HCT116 (cell line): ENCODE measurements at regions not wholly inside any gene's neighbourhood (a gene's known extent, or its start where the extent isn't known, plus 50 kb on each side); places are given as distances from the start of the nearest gene placed in this dataset.

Experiments used
- ATAC-seq: fragments of 200-7000 bp; cut with Tn5 transposase; 2 replicates; pipeline ENCODE4 v1.9.1; 2020; ENCODE audit warnings: mild to moderate bottlenecking, moderate library complexity
- BruUV-seq: library from RNA; stranded (reverse); fragments of 400-500 nt; replicated peaks from 2 replicates; lab custom pipeline; 2021; lab: Mats Ljungman, UMichigan
- CTCF ChIA-PET: fragments of 300-600 bp; sonication (Branson Sonifier 250); formaldehyde crosslinking; loops from one replicate; lab custom pipeline; 2021; ENCODE audit warnings: antibody characterized with exemption; lab: Charles Lee
- POLR2A ChIA-PET: fragments of 300-600, 350-600 bp; sonication (Branson Sonifier 250); formaldehyde crosslinking; loops from one replicate; lab custom pipeline; 2021; ENCODE audit warnings: antibody characterized with exemption; lab: Charles Lee
- RAD21 ChIA-PET, 2 experiments: fragments of 300-600 bp; sonication (Branson Sonifier 250); formaldehyde crosslinking; loops; one replicate each; lab custom pipeline; 2023; ENCODE audit warnings: low total read pairs in 2 of 2; ENCODE audit not compliant: uncharacterized antibody in 2 of 2, unreplicated experiment in 2 of 2, low non-redundant PET in 1 of 2; lab: Charles Lee
- DNase-seq: peaks from one replicate; pipeline ENCODE4 v3.0.0-alpha.2; 2010; ENCODE audit warnings: low read depth, low spot score
- H2AFZ ChIP-seq: fragments of 200-600 bp; shearing (Covaris generic), sonication (generic); 2 replicates; pipeline ENCODE4 v1.6.1; 2017; ENCODE audit warnings: low read depth, mixed run types, mixed read lengths, antibody characterized with exemption, low read length; ENCODE audit not compliant: poor library complexity, severe bottlenecking
- H3K27ac ChIP-seq: 2 replicates; pipeline ENCODE4 v1.5.1; 2012; ENCODE audit warnings: low read depth, low read length
- H3K27me3 ChIP-seq: fragments of 200-600 bp; sonication (generic); 2 replicates; pipeline ENCODE4 v1.6.1; 2016; ENCODE audit warnings: mixed run types, low read length, mixed read lengths; ENCODE audit not compliant: insufficient read depth
- H3K36me3 ChIP-seq, 2 experiments: fragments of 200-500 bp in 1 of 2; fragments of 200-600 bp in 1 of 2; sonication (Bioruptor generic) in 1 of 2; sonication (generic) in 1 of 2; 2 replicates each; pipeline versions ENCODE4 v1.5.1 to v1.6.1; 2014 to 2016; ENCODE audit warnings: low read length in 2 of 2, inconsistent platforms in 1 of 2, mixed read lengths in 1 of 2, mixed run types in 1 of 2; ENCODE audit not compliant: insufficient read depth in 2 of 2, control insufficient read depth in 1 of 2
- H3K4me1 ChIP-seq, 2 experiments: fragments of 200-600 bp in 1 of 2; sonication (generic) in 1 of 2; 2 replicates each; pipeline versions ENCODE4 v1.5.1 to v1.6.1; 2012 to 2017; ENCODE audit warnings: low read length in 2 of 2, inconsistent platforms in 1 of 2, mild to moderate bottlenecking in 1 of 2, mixed read lengths in 1 of 2, mixed run types in 1 of 2, moderate library complexity in 1 of 2; ENCODE audit not compliant: insufficient read depth in 2 of 2, control insufficient read depth in 1 of 2
- H3K4me2 ChIP-seq: fragments of 200-600 bp; sonication (generic); 2 replicates; pipeline ENCODE4 v1.6.1; 2017; ENCODE audit warnings: mixed run types, low read length, mixed read lengths
- H3K4me3 ChIP-seq, 2 experiments: fragments of 200-600 bp in 1 of 2; sonication (generic) in 1 of 2; replicated peaks in 1 of 2; 2 replicates each; pipeline ENCODE4 v1.5.1; 2011 to 2016; ENCODE audit warnings: low read length in 2 of 2, control low read depth in 1 of 2, low read depth in 1 of 2, mild to moderate bottlenecking in 1 of 2, mixed read lengths in 1 of 2, mixed run types in 1 of 2
- H3K79me2 ChIP-seq: fragments of 200-600 bp; sonication (generic); 2 replicates; pipeline ENCODE4 v1.6.1; 2017; ENCODE audit warnings: mild to moderate bottlenecking, mixed run types, low read length, moderate library complexity, mixed read lengths; ENCODE audit not compliant: insufficient read depth
- H3K9ac ChIP-seq: fragments of 200-600 bp; sonication (generic); 2 replicates; pipeline ENCODE4 v1.6.1; 2016; ENCODE audit warnings: low read length, mixed read lengths
- H3K9me2 ChIP-seq: fragments of 200-600 bp; sonication (generic), shearing (Covaris generic); 2 replicates; pipeline ENCODE4 v1.6.1; 2017; ENCODE audit warnings: mixed run types, mild to moderate bottlenecking, moderate library complexity; ENCODE audit not compliant: insufficient read depth
- H3K9me3 ChIP-seq, 2 experiments: fragments of 200-500 bp in 1 of 2; fragments of 200-600 bp in 1 of 2; sonication (Bioruptor generic) in 1 of 2; sonication (generic) in 1 of 2; 2 replicates each; pipeline ENCODE4 v1.6.1; 2014 to 2017; ENCODE audit warnings: low read length in 2 of 2, mixed read lengths in 2 of 2, inconsistent platforms in 1 of 2, low read depth in 1 of 2, mild to moderate bottlenecking in 1 of 2, mixed run types in 1 of 2, moderate library complexity in 1 of 2; ENCODE audit not compliant: control insufficient read depth in 1 of 2, insufficient read depth in 1 of 2
- H4K20me1 ChIP-seq: fragments of 200-600 bp; sonication (generic), shearing (Covaris generic); 2 replicates; pipeline ENCODE4 v1.6.1; 2017; ENCODE audit warnings: mixed run types, mild to moderate bottlenecking, moderate library complexity; ENCODE audit not compliant: insufficient read depth
- CBX3 ChIP-seq: IDR thresholded peaks from 2 replicates; pipeline ENCODE4 v1.6.1; 2012; ENCODE audit warnings: low read depth
- CEBPB ChIP-seq: IDR thresholded peaks from 2 replicates; pipeline ENCODE4 v1.6.1; 2012; ENCODE audit warnings: low read depth
- EGR1 ChIP-seq: IDR thresholded peaks from 2 replicates; pipeline ENCODE4 v1.6.1; 2012; ENCODE audit warnings: low read depth
- ELF1 ChIP-seq: IDR thresholded peaks from 2 replicates; pipeline ENCODE4 v1.6.1; 2012; ENCODE audit warnings: low read depth, borderline replicate concordance
- EZH2 ChIP-seq: fragments of 200-600 bp; sonication (generic); IDR thresholded peaks from 2 replicates; pipeline ENCODE4 v1.6.1; 2017; ENCODE audit warnings: antibody characterized with exemption, mixed run types
- EZH2phosphoT487 ChIP-seq: fragments of 200-600 bp; IDR thresholded peaks from 2 replicates; pipeline ENCODE4 v1.6.1; 2018; ENCODE audit warnings: antibody characterized with exemption, borderline replicate concordance
- FOSL1 ChIP-seq: IDR thresholded peaks from 2 replicates; pipeline ENCODE4 v1.6.1; 2012; ENCODE audit warnings: low read depth
- JUND ChIP-seq: IDR thresholded peaks from 2 replicates; pipeline ENCODE4 v1.6.1; 2012
- MAX ChIP-seq: IDR thresholded peaks from 2 replicates; pipeline ENCODE4 v1.6.1; 2012
- POLR2A ChIP-seq: IDR thresholded peaks from 2 replicates; pipeline ENCODE4 v1.7.0; 2011; ENCODE audit warnings: borderline replicate concordance; ENCODE audit not compliant: insufficient read depth, insufficient read length; ENCODE audit errors: extremely low read depth
- POLR2AphosphoS5 ChIP-seq: IDR thresholded peaks from 2 replicates; pipeline ENCODE4 v1.6.1; 2011; ENCODE audit warnings: mild to moderate bottlenecking, low read depth, low read length, moderate library complexity
- SIN3A ChIP-seq: IDR thresholded peaks from 2 replicates; pipeline ENCODE4 v1.6.1; 2012; ENCODE audit warnings: low read depth
- SP1 ChIP-seq: IDR thresholded peaks from 2 replicates; pipeline ENCODE4 v1.6.1; 2012; ENCODE audit warnings: low read depth
- SRF ChIP-seq: IDR thresholded peaks from 2 replicates; pipeline ENCODE4 v1.6.1; 2012; ENCODE audit warnings: low read depth
- TCF7L2 ChIP-seq: IDR thresholded peaks from 2 replicates; pipeline ENCODE4 v1.7.0; 2011; ENCODE audit warnings: borderline replicate concordance, inconsistent platforms; ENCODE audit not compliant: insufficient read depth, insufficient read length; ENCODE audit errors: extremely low read depth
- YY1 ChIP-seq: IDR thresholded peaks from 2 replicates; pipeline ENCODE4 v1.6.1; 2011; ENCODE audit warnings: low read length, low read depth, moderate library complexity, mild to moderate bottlenecking; ENCODE audit not compliant: insufficient replicate concordance; ENCODE audit errors: extremely low read depth
- ZFX ChIP-seq: fragments of 450-650 bp; IDR thresholded peaks from 2 replicates; pipeline ENCODE4 v1.6.1; 2017
- ZNF274 ChIP-seq: fragments of 200-500 bp; sonication (Bioruptor generic); IDR thresholded peaks from 2 replicates; pipeline ENCODE4 v1.6.1; 2014; ENCODE audit warnings: mild to moderate bottlenecking, low read depth, low read length, inconsistent platforms
- intact Hi-C: fragments of 100-400 bp; cut with micrococcal nuclease; formaldehyde crosslinking; loops from 2 replicates; pipeline ENCODE4 v1.10.0; 2022
- TF ChIP-seq, protein P1 (sequence below): IDR thresholded peaks from 2 replicates; pipeline ENCODE4 v1.6.1; 2012

DNA sequence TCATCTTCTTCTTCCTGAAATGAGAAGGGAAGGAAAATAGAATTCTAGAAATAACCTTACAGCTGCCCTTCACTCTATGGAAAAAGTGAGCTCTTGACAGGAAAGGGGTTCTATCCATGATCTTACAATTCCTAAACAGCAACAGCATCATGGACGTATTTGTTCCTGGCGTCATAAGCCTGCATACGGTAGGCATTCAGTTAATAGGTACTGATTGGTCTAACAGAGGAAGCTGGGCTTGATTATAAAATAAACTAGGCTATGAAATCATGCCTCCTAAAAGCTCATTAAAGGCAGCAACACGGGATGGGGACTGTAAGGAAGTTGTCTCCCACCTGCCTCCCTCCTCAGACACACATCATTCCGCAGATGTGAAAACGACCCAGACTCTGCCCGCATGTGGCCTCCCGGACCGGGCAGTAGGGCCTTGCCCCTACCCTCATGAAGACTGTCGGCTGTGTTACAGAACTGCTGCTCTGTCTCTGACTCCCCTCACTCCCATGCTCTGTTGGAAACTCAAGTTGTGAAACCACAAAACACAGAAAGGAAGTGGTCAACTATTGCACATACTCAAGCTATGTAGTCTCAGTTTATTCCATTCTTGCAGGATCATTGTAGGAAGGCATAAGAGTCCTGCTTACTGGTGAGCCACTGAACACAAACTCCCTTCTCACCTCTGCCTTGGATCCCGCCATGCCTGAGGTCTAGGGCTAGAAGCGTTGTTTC, 129.8 kb downstream of the DLEU7 start:
- intact Hi-C loops: no loop called here
- POLR2A ChIA-PET: no interaction called here
- Histone ChIP-seq H3K27ac (no peak overlapping the region), H3K36me3 (no peaks in the 10 kb centered on the region), H4K20me1 (no peaks in the 10 kb centered on the region)
- no TSS peak for BruUV-seq
- DNase-seq: no peak
- TF ChIP-seq POLR2AphosphoS5 (no peak), POLR2A (no peak), SRF (no peak), EZH2phosphoT487 (no peak), CBX3 (no peak), TCF7L2 (no peak), ZFX (no peak), ZNF274 (no peak), CEBPB (no peak), EZH2 (no peak), SP1 (no peak), ELF1 (no peak), SIN3A (no peak), YY1 (no peak), MAX (no peak), EGR1 (no peak), FOSL1 (no peak), JUND (no peak)
- TF ChIP-seq, protein P1, sequence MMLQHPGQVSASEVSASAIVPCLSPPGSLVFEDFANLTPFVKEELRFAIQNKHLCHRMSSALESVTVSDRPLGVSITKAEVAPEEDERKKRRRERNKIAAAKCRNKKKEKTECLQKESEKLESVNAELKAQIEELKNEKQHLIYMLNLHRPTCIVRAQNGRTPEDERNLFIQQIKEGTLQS: no peak
- TF ChIP-seq, all 23 proteins: peak for 0
- Histone ChIP-seq H3K79me2 (no peaks in the 10 kb centered on the region), H3K9me3 (no peaks in the 10 kb centered on the region), H3K4me3 (no peak overlapping the region), H3K27me3 (no peaks in the 10 kb centered on the region), H3K4me2 (no peak overlapping the region), H3K9me2 (no peaks in the 10 kb centered on the region), H2AFZ (no peak overlapping the region), H3K4me1 (no peaks in the 10 kb centered on the region), H3K9ac (no peak overlapping the region)
- ChIA-PET CTCF (no interaction called here), RAD21 (no interaction called here)
- ATAC-seq: no peak
